IMR-90 (cell line): ENCODE measurements at regions not wholly inside any gene's neighbourhood (a gene's known extent, or its start where the extent isn't known, plus 50 kb on each side); places are given as distances from the start of the nearest gene placed in this dataset.

Source experiments
- ATAC-seq: fragments of 200-7000 bp; cut with Tn5 transposase; 2 replicates; pipeline ENCODE4 v1.9.1; 2020; ENCODE audit warnings: low read depth, mild to moderate bottlenecking, moderate library complexity
- BruUV-seq: library from RNA; stranded (reverse); fragments of 400-500 nt; replicated peaks from 2 replicates; lab custom pipeline; 2021; lab: Mats Ljungman, UMichigan
- CTCF ChIA-PET: fragments of 300-600 bp; formaldehyde crosslinking; extraction: SDS; loops from one replicate; lab custom pipeline; 2021; ENCODE audit warnings: antibody characterized with exemption; lab: Yijun Ruan, JAX
- POLR2A ChIA-PET: fragments of 300-600 bp; sonication (Branson Sonifier 250); formaldehyde crosslinking; loops from one replicate; lab custom pipeline; 2022; ENCODE audit warnings: antibody characterized with exemption; ENCODE audit not compliant: unreplicated experiment; lab: Charles Lee
- DNase-seq: peaks from one replicate; pipeline ENCODE4 v3.0.0; 2013
- H2AFZ ChIP-seq: replicated peaks from 2 replicates; pipeline ENCODE3; 2013; ENCODE audit warnings: low read length, mild to moderate bottlenecking; ENCODE audit not compliant: poor library complexity
- H2AK5ac ChIP-seq: 2 replicates; pipeline ENCODE4 v1.6.1; 2013; ENCODE audit warnings: low read depth, low read length, inconsistent platforms
- H2AK9ac ChIP-seq: replicated peaks from 2 replicates; pipeline ENCODE3; 2013; ENCODE audit warnings: mild to moderate bottlenecking, low read depth, low read length, moderate library complexity; ENCODE audit not compliant: poor library complexity
- H2BK120ac ChIP-seq: 2 replicates; pipeline ENCODE4 v1.6.1; 2013; ENCODE audit warnings: low read depth, low read length, inconsistent platforms
- H2BK15ac ChIP-seq: 3 replicates; pipeline ENCODE4 v1.6.1; 2013; ENCODE audit warnings: low read depth, low read length, inconsistent platforms
- H2BK20ac ChIP-seq: 2 replicates; pipeline ENCODE4 v1.6.1; 2013; ENCODE audit warnings: low read depth, mild to moderate bottlenecking, inconsistent platforms, low read length, moderate library complexity
- H2BK5ac ChIP-seq: 2 replicates; pipeline ENCODE4 v1.6.1; 2013; ENCODE audit warnings: mild to moderate bottlenecking, low read depth, low read length, inconsistent platforms; ENCODE audit not compliant: poor library complexity, severe bottlenecking
- H3K14ac ChIP-seq: replicated peaks from 2 replicates; pipeline ENCODE4 v1.6.1; 2013; ENCODE audit warnings: low read depth, low read length, inconsistent platforms
- H3K18ac ChIP-seq: 2 replicates; pipeline ENCODE4 v1.6.1; 2013; ENCODE audit warnings: low read depth, low read length, control low read depth
- H3K23ac ChIP-seq: 2 replicates; pipeline ENCODE4 v1.6.1; 2013; ENCODE audit warnings: low read depth, low read length, inconsistent platforms
- H3K27ac ChIP-seq: 2 replicates; pipeline ENCODE4 v1.5.1; 2013; ENCODE audit warnings: mild to moderate bottlenecking, control low read depth, low read length; ENCODE audit not compliant: insufficient read depth
- H3K27me3 ChIP-seq: 2 replicates; pipeline ENCODE4 v1.6.1; 2013; ENCODE audit warnings: low read length; ENCODE audit not compliant: control insufficient read depth, insufficient read depth
- H3K36me3 ChIP-seq: 2 replicates; pipeline ENCODE4 v1.6.1; 2013; ENCODE audit warnings: low read length, mixed read lengths; ENCODE audit not compliant: control insufficient read depth, insufficient read depth
- H3K4ac ChIP-seq: 2 replicates; pipeline ENCODE4 v1.6.1; 2013; ENCODE audit warnings: low read depth, low read length, inconsistent platforms
- H3K4me1 ChIP-seq: 2 replicates; pipeline ENCODE4 v1.6.1; 2013; ENCODE audit warnings: low read length, mixed read lengths; ENCODE audit not compliant: control insufficient read depth, insufficient read depth
- H3K4me2 ChIP-seq: 2 replicates; pipeline ENCODE4 v1.6.1; 2013; ENCODE audit warnings: low read depth, mild to moderate bottlenecking, control low read depth, low read length, moderate library complexity
- H3K4me3 ChIP-seq: 2 replicates; pipeline ENCODE4 v1.5.1; 2013; ENCODE audit warnings: low read depth, mild to moderate bottlenecking, control low read depth, low read length, moderate library complexity; ENCODE audit not compliant: insufficient read depth
- H3K56ac ChIP-seq: 2 replicates; pipeline ENCODE4 v1.6.1; 2013; ENCODE audit warnings: low read length, inconsistent platforms; ENCODE audit not compliant: insufficient read depth; ENCODE audit errors: extremely low read depth
- H3K79me1 ChIP-seq, 2 experiments: 2 replicates each; pipeline ENCODE4 v1.6.1; 2013; ENCODE audit warnings: low read length in 2 of 2, inconsistent platforms in 1 of 2, low read depth in 1 of 2
- H3K9ac ChIP-seq: 2 replicates; pipeline ENCODE4 v1.6.1; 2013; ENCODE audit warnings: low read depth, low read length, control low read depth
- H3K9me1 ChIP-seq: 2 replicates; pipeline ENCODE4 v1.6.1; 2013; ENCODE audit warnings: low read length, inconsistent platforms; ENCODE audit not compliant: insufficient read depth
- H3K9me3 ChIP-seq: 2 replicates; pipeline ENCODE4 v1.6.1; 2013; ENCODE audit warnings: low read length; ENCODE audit not compliant: control insufficient read depth, insufficient read depth
- H4K20me1 ChIP-seq: 2 replicates; pipeline ENCODE4 v1.6.1; 2013; ENCODE audit warnings: low read length, inconsistent platforms; ENCODE audit not compliant: insufficient read depth
- H4K5ac ChIP-seq: 2 replicates; pipeline ENCODE4 v1.6.1; 2013; ENCODE audit warnings: mild to moderate bottlenecking, low read depth, low read length, control low read depth
- H4K8ac ChIP-seq, 2 experiments: 2 replicates each; pipeline ENCODE4 v1.6.1; 2013; ENCODE audit warnings: low read depth in 2 of 2, low read length in 2 of 2, control low read depth in 1 of 2, inconsistent platforms in 1 of 2
- H4K91ac ChIP-seq: 2 replicates; pipeline ENCODE4 v1.6.1; 2013; ENCODE audit warnings: low read depth, low read length, inconsistent platforms; ENCODE audit not compliant: insufficient read depth
- CEBPB ChIP-seq: IDR thresholded peaks from 2 replicates; pipeline ENCODE4 v1.6.1; 2012; ENCODE audit warnings: low read depth, low read length, improper control_type of control experiment
- ELK1 ChIP-seq: fragments of 150-350 bp; IDR thresholded peaks from 2 replicates; pipeline ENCODE4 v1.6.1; 2016; ENCODE audit warnings: low read depth, mild to moderate bottlenecking, low read length, moderate library complexity, borderline replicate concordance
- FOS ChIP-seq: fragments of 150-350 bp; IDR thresholded peaks from 2 replicates; pipeline ENCODE4 v1.6.1; 2016; ENCODE audit warnings: low read depth, low read length
- MAFK ChIP-seq: IDR thresholded peaks from 2 replicates; pipeline ENCODE4 v1.6.1; 2012; ENCODE audit warnings: low read depth, low read length, improper control_type of control experiment
- POLR2A ChIP-seq: IDR thresholded peaks from 2 replicates; pipeline ENCODE4 v1.6.1; 2012; ENCODE audit warnings: mild to moderate bottlenecking, low read depth, low read length
- RAD21 ChIP-seq: IDR thresholded peaks from 2 replicates; pipeline ENCODE4 v1.6.1; 2012; ENCODE audit warnings: low read length, improper control_type of control experiment
- RCOR1 ChIP-seq: IDR thresholded peaks from 2 replicates; pipeline ENCODE4 v1.6.1; 2012; ENCODE audit warnings: mild to moderate bottlenecking, low read length, improper control_type of control experiment; ENCODE audit not compliant: insufficient replicate concordance
- SMC3 ChIP-seq: fragments of 150-350 bp; IDR thresholded peaks from 2 replicates; pipeline ENCODE4 v1.6.1; 2016; ENCODE audit warnings: low read depth, mild to moderate bottlenecking, antibody characterized with exemption, low read length, moderate library complexity
- WGBS, 2 experiments: methylation state at CpG; one replicate each; pipeline versions ENCODE4 v1.1.5 to v1.1.7; 2013; ENCODE audit warnings: missing lambda C conversion rate in 2 of 2; ENCODE audit not compliant: insufficient read length in 1 of 2; ENCODE audit errors: extremely low coverage in 2 of 2; 5-methylcytosine and 5-hydroxymethylcytosine counted together
- dilution Hi-C: fragments of 300-500 bp; cut with HindIII; formaldehyde crosslinking; loops from one replicate; pipeline ENCODE4 v1.14.3; 2018; ENCODE audit warnings: low sequenced_read_pairs; ENCODE audit not compliant: unreplicated experiment
- in situ Hi-C: fragments of 300-500 bp; cut with MboI; formaldehyde crosslinking; loops from 3 replicates; pipeline ENCODE4 v1.14.3; 2019; ENCODE audit warnings: low sequenced_read_pairs, inconsistent platforms, mixed read lengths
- intact Hi-C: fragments of 100-400 bp; cut with micrococcal nuclease; formaldehyde crosslinking; loops from 2 replicates; pipeline ENCODE4 v1.10.0; 2022

GRCh38 chrX:110504947-110505346, 146.3 kb downstream of the RTL9 start:
- Histone ChIP-seq H3K9me3 (no peaks in the 10 kb centered on the region), H3K4me3 (no peak overlapping the region), H3K18ac (no peak overlapping the region), H4K5ac (no peak overlapping the region), H4K91ac (no peak overlapping the region), H2BK5ac (no peak overlapping the region), H3K14ac (no peak overlapping the region), H3K27ac (no peak overlapping the region), H2AK5ac (no peak overlapping the region), H3K9me1 (no peaks in the 10 kb centered on the region), H3K4me2 (no peak overlapping the region), H3K4me1 (no peaks in the 10 kb centered on the region), H3K79me1 (no peaks in the 10 kb centered on the region), H3K56ac (no peak overlapping the region), H3K27me3 (peaks cover 2% of the 10 kb centered on the region; the same call in 1 of the 2 replicates), H3K36me3 (no peaks in the 10 kb centered on the region), H2BK20ac (no peak overlapping the region), H3K23ac (no peak overlapping the region), H2AK9ac (no peak overlapping the region), H2BK15ac (no peak overlapping the region), H4K8ac (no peak overlapping the region), H4K20me1 (no peaks in the 10 kb centered on the region), H3K4ac (no peak overlapping the region), H3K9ac (no peak overlapping the region), H2AFZ (no peak overlapping the region), H2BK120ac (no peak overlapping the region)
- POLR2A ChIA-PET = no interaction called here
- CTCF ChIA-PET = no interaction called here
- no peak for TF ChIP-seq RCOR1
- TF ChIP-seq POLR2A = no peak
- TF ChIP-seq ELK1 = no peak
- no peak for TF ChIP-seq FOS
- TF ChIP-seq RAD21 = no peak
- TF ChIP-seq CEBPB = no peak
- TF ChIP-seq MAFK = no peak
- TF ChIP-seq SMC3 = no peak
- ATAC-seq = no peak
- no peak for DNase-seq
- WGBS, 2 experiments = 54% methylated on average over 2 of the region's 6 CpGs; no CpG with 5 or more reads in 1 of the 2 experiments
- intact Hi-C loops (no loop called here), in situ Hi-C loops (no loop called here), dilution Hi-C loops (no loop called here)
- BruUV-seq = no TSS peak
